ENCODE measurements at regions not wholly inside any gene's neighbourhood (a gene's known extent, or its start where the extent isn't known, plus 50 kb on each side); places are given as distances from the start of the nearest gene placed in this dataset.

DNA sequence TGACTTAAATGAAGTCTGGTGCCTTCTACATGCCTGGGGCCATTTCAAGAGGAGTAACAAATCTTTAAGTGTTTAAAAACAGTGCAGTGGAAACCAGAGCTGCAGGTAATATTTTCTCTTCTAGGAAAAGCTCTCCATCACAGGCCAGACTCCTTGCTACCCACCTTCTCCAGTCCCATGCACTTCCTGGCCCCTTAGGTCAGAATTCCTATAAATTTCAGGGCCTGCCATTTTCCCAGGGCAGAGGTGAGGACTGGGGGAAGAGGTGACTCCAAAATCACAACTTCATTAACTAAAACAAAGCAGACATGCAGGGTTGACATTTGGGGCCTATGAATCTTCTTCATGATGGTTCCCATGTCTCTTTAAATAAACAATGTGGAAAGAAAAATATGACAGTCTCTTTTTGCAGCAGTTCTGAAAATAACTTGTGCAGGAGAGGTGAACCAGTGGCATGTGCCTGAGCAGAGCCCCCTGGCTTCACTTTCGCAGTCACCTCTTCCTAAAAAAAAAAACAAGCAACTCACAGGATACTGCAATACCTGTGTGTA lies 63.7 kb upstream of the TANC1 start:
- H3K27ac ChIP-seq, result no peak overlapping the region
- no peak for DNase-seq (ENCODE audit: low read depth, low spot score)

DNA sequence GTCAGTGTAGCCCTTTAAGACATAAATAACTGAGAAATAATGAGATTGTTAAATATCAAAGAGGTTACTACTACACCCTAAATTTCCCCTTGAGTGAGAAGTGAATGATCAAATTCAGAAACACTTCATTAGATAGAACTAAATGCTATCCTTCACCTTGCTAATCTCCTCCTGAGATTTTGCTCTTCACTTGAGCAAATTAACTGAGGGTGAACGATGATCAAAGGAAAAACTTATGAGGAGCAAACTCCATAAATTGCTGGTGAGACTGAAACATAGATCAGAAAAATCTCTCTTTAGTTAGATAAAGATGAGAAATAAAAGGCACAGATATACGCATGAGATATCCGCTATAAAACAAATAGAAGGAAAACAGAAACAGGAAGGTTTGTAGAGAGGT lies 63.1 kb upstream of the TANC1 start:
- no peak for DNase-seq (ENCODE audit: low read depth, low spot score)
- H3K27ac ChIP-seq, result no peak overlapping the region

DNA sequence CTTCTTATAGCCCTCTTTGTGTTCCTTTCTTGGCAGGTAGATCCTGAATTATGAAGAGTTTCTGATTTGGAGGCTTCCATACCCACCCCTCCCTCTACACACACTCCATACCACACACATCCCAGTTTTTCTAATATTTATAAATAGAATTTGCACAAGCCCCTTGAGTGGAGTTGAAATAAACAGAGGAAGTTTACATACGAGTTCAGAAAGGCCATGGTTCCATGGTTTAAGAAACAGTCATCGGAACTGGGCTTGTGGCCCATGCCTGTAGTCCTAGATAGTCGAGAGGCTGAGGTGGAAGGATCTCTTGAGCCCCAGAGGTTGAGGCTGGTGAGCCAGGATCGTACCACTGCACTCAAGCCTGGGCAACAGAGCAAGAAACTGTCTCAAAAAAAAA lies 62.7 kb upstream of the TANC1 start:
- H3K27ac ChIP-seq, result no peak overlapping the region
- no peak for DNase-seq (ENCODE audit: low read depth, low spot score)

DNA sequence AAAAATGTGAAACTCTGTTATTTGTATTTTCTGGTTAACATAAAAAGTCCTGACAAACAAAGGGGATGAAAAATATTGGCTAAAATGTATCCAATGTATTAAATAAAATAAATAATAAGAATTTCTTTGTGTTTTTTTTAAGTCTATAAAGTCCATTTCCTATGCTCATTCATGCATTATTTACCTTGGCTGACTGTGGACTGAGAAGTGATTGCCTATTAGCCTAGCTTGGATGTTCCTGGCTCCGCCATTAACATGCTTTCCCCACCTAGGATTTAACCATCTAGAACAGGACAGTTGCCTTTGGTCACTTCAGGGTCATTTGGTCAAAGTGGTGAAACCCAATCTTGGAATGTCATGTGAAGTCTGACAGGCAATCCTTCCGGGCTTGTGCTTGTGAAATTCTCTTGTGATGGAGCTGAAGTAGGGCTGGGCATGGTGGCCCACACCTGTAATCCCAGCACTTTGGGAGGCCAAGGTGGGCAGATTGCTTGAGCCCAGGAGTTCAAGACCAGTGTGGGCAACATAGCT lies 60.4 kb upstream of the TANC1 start:
- no peak overlapping the region for H3K27ac ChIP-seq

DNA sequence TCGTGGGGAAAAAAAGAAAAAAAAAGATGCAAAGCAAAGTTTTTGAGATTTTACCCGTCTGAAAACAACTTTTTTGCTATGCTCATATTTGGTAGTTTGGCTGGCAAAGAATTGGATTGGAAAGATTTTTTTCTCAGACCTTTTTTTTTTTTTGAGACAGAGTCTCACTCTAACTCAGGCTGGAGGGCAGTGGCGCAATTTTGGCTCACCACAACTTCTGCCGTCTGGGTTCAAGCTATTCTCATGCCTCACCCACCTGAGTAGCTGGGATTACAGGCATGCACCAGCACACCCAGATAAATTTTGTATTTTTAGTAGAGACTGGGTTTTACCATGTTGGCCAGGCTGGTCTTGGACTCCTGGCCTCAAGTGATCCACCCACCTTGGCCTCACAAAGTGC lies 56.3 kb upstream of the TANC1 start:
- DNase-seq (ENCODE audit: low read depth, low spot score), result no peak
- no peak overlapping the region for H3K27ac ChIP-seq

More for the DNA sequence above, 60.4 kb upstream of the TANC1 start:
- DNase-seq (ENCODE audit: low read depth, low spot score), result no peak

- DNase-seq (ENCODE audit: low read depth, low spot score), result no peak
- no peak overlapping the region for H3K27ac ChIP-seq
Measured at GRCh38 chr2:158912765-158913164, 55.7 kb upstream of the TANC1 start.

GRCh38 chr2:158914066-158914465 lies 54.4 kb upstream of the TANC1 start:
- H3K27ac ChIP-seq, result no peak overlapping the region
- no peak for DNase-seq (ENCODE audit: low read depth, low spot score)

- DNase-seq (ENCODE audit: low read depth, low spot score), result no peak
- H3K27ac ChIP-seq, result no peak overlapping the region
Measured at GRCh38 chr2:158914731-158915130, 53.7 kb upstream of the TANC1 start.

GRCh38 chr2:158917121-158917520 lies 51.3 kb upstream of the TANC1 start:
- H3K27ac ChIP-seq, result no peak overlapping the region
- DNase-seq (ENCODE audit: low read depth, low spot score), result no peak

GRCh38 chr2:158918452-158918851 lies 50.0 kb upstream of the TANC1 start:
- no peak for DNase-seq (ENCODE audit: low read depth, low spot score)
- H3K27ac ChIP-seq, result no peak overlapping the region

Data from epithelial cell of prostate (primary cell).